Fibroblast of pulmonary artery (primary cell): ENCODE measurements at regions not wholly inside any gene's neighbourhood (a gene's known extent, or its start where the extent isn't known, plus 50 kb on each side); places are given as distances from the start of the nearest gene placed in this dataset.

ENCODE experiments used
- DNase-seq: peaks from one replicate; pipeline ENCODE4 v3.0.0-alpha.2; 2010; ENCODE audit warnings: low read depth
- H3K4me3 ChIP-seq: replicated peaks from 2 replicates; pipeline ENCODE4 v1.5.1; 2011; ENCODE audit warnings: low read depth, mild to moderate bottlenecking, control low read depth, low read length, moderate library complexity
- CTCF ChIP-seq: IDR thresholded peaks from 2 replicates; pipeline ENCODE4 v1.5.1; 2011; ENCODE audit warnings: mild to moderate bottlenecking, control low read depth, low read length, inconsistent platforms; ENCODE audit errors: missing control alignments

GRCh38 chr17:65349916-65350315 is 211.5 kb downstream of the AXIN2 start:
- no peak for DNase-seq
- no peak overlapping the region for H3K4me3 ChIP-seq
- TF ChIP-seq CTCF, result no peak

- DNase-seq, result no peak
- no peak overlapping the region for H3K4me3 ChIP-seq
- no peak for TF ChIP-seq CTCF
These were observed 209.0 kb downstream of the RGS9 start for GRCh38 chr17:65346166-65346565.

GRCh38 chr17:65345261-65346005 is 208.3 kb downstream of the RGS9 start:
- TF ChIP-seq CTCF, result no peak
- DNase-seq, result peak; percentile 32
- no peak overlapping the region for H3K4me3 ChIP-seq

GRCh38 chr17:65340401-65340800 is 203.2 kb downstream of the RGS9 start:
- DNase-seq, result no peak
- TF ChIP-seq CTCF, result no peak
- H3K4me3 ChIP-seq, result no peak overlapping the region

- H3K4me3 ChIP-seq, result no peak overlapping the region
- TF ChIP-seq CTCF, result no peak
- DNase-seq, result no peak
These were observed 197.2 kb downstream of the RGS9 start for GRCh38 chr17:65334406-65334805.

GRCh38 chr17:65332779-65333178 is 195.6 kb downstream of the RGS9 start:
- no peak overlapping the region for H3K4me3 ChIP-seq
- DNase-seq, result no peak
- no peak for TF ChIP-seq CTCF

GRCh38 chr17:65332375-65332774 is 195.2 kb downstream of the RGS9 start:
- no peak for TF ChIP-seq CTCF
- DNase-seq, result peak; percentile 27
- H3K4me3 ChIP-seq, result no peak overlapping the region
